GM12864 (cell line): ENCODE measurements at regions not wholly inside any gene's neighbourhood (a gene's known extent, or its start where the extent isn't known, plus 50 kb on each side); places are given as distances from the start of the nearest gene placed in this dataset.

Source experiments
- DNase-seq: peaks from one replicate; pipeline ENCODE4 v3.0.0-alpha.2; 2011; ENCODE audit warnings: low read depth
- H3K4me3 ChIP-seq: 2 replicates; pipeline ENCODE4 v1.5.1; 2011; ENCODE audit warnings: mild to moderate bottlenecking, low read depth, low read length, control low read depth
- TF ChIP-seq, protein P1 (sequence below): IDR thresholded peaks from 2 replicates; pipeline ENCODE4 v1.5.1; 2011; ENCODE audit warnings: low read depth, mild to moderate bottlenecking, moderate library complexity, low read length, control low read depth, inconsistent platforms; ENCODE audit errors: missing control alignments

DNA sequence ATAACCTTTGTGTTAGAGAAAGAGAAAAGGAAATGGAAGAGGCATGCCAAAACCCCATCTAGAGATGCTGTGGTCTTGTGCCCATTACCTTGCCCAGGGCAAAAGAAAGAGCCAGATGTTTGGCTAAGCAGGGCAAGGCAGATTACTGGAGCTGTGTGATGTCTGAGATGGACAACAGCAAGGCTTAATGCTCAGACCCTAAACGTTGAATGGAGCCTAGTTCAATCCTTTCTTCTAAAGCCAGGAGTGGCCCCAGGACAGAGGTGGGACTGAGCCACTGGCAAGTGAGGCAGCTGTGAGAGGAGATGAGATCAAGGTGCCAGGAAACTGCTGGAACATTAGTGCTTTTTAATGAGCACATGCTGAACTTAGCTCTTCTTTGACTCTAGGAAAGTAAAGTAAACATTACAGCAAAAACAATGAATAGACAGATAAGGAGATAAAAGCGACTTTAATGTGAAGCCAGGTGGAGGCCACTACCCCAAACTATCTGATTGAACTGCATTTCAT, 143.0 kb upstream of the EGFLAM start:
- no peak for DNase-seq
- no peak overlapping the region for H3K4me3 ChIP-seq
- TF ChIP-seq, protein P1, sequence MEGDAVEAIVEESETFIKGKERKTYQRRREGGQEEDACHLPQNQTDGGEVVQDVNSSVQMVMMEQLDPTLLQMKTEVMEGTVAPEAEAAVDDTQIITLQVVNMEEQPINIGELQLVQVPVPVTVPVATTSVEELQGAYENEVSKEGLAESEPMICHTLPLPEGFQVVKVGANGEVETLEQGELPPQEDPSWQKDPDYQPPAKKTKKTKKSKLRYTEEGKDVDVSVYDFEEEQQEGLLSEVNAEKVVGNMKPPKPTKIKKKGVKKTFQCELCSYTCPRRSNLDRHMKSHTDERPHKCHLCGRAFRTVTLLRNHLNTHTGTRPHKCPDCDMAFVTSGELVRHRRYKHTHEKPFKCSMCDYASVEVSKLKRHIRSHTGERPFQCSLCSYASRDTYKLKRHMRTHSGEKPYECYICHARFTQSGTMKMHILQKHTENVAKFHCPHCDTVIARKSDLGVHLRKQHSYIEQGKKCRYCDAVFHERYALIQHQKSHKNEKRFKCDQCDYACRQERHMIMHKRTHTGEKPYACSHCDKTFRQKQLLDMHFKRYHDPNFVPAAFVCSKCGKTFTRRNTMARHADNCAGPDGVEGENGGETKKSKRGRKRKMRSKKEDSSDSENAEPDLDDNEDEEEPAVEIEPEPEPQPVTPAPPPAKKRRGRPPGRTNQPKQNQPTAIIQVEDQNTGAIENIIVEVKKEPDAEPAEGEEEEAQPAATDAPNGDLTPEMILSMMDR: no peak

DNA sequence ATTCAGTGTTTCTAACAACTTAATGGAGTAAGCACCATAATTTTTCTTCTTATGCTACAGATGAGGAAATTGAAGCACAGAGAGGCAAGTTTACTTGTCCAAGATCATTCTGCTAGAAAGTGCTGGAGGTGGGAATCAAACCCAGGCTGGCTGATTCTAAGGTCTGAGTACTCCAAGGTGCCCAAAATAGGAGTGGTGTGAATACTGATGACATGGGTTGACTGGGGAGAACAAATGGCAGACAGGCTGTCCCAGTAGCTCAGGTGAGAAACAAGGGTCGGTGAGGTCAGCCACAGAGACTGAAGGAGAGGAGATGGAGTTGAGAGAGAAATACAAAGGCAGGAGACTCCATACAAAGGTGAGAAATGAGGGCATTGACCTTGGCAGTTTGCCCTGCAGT, 144.5 kb upstream of the EGFLAM start:
- H3K4me3 ChIP-seq: no peak overlapping the region
- TF ChIP-seq, protein P1: no peak
- no peak for DNase-seq

DNA sequence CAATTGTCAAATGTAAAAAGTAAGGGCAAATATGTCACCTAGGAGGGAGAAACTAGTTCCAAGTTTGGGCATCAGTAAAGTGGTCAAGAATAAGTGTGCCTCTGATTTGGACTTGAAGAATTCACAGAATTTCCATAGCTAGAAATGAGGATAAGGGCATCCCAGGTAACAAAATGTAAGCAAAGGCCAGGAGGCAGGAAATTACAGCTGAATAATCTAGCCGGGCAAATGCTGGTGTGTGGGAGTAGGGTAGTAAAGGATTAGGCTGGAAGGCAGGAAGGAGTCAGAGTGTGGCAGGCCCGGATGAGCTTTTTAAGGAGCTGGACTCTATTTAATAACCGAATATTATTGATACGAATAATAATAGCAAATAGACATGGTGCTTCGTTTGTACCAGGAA, 144.9 kb upstream of the EGFLAM start:
- no peak overlapping the region for H3K4me3 ChIP-seq
- no peak for DNase-seq
- TF ChIP-seq, protein P1: no peak

DNA sequence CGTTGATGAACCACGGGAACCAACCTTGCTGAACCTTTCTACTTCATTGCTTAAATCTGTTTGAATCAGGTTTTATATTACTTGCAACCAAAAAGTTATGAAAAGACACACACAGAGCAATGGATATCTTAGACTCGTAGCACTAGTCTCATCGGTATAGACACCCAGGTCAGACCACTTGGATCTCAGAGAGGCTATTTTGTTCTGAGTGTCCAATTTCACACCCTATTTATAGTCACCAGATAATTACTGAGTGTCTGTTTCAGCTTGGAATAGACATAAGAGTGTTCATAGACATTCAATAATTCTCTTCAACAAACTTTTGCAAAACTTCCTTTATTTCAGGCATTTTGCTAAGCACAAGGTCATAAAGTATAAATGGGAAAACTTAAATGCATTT, 145.4 kb upstream of the EGFLAM start:
- DNase-seq: no peak
- TF ChIP-seq, protein P1: no peak
- H3K4me3 ChIP-seq: no peak overlapping the region

DNA sequence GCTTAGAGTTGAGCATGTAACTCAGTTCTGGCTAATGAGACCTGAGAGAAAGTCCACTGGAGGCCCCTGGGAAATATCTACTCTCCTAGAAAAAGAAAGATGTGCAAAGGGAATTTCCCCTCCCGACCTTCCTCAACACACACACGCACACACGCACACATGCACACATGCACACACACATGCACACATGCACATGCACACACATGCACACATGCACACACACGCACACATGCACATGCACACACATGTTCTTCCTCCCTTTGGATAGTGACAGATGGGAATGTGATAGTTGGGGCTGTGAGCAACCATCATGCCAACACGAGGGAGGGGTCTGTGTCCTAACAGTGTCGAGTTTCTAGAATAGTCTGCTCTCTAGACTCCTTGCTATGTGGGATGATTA, 148.2 kb upstream of the EGFLAM start:
- H3K4me3 ChIP-seq: no peak overlapping the region
- no peak for DNase-seq
- TF ChIP-seq, protein P1: no peak

DNA sequence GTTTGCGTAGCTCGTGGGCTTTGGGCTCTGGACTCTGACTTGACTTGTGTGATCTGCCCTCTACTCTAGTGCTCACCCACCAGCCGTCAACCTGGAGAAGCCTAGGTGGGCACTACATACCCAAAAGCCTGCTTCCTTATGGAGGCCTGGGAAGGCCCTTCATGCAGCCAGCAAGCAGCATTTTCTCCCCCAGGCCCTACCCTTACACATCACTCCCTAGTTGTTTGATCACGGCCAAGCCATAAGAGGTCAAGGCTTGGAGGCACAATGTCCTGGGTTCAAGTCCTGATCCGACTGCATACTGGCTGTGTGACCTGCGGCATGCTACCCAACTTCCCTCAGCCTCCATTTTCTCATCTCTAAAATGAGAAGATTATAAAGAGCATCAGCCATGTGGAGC, 151.3 kb upstream of the EGFLAM start:
- no peak for DNase-seq
- H3K4me3 ChIP-seq: no peak overlapping the region
- TF ChIP-seq, protein P1: no peak

DNA sequence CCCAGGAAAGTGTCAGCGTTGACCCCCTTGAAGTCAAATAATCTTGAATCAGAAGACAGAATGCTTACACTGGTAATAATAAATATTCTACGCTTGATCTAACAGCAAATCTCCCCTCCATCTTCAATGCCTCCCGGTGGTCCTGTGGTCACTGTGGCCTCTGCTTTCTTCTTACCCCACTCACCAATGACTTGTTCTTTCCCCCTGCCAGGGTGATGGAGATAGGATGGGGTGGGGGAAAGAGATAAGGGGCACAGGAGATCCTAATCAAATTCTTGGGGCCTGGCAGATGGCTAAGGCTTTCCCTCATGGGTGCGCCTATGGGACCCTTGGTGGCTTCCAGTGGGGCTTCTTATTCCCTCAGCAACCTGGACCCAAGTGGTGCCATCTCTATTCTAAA, 152.6 kb upstream of the EGFLAM start:
- TF ChIP-seq, protein P1: no peak

More for the DNA sequence above, 152.6 kb upstream of the EGFLAM start:
- no peak for DNase-seq
- no peak overlapping the region for H3K4me3 ChIP-seq
